ENCODE measurements at regions not wholly inside any gene's neighbourhood (a gene's known extent, or its start where the extent isn't known, plus 50 kb on each side); places are given as distances from the start of the nearest gene placed in this dataset.

GRCh38 chr14:34012369-34012768 lies 61.5 kb upstream of the EGLN3 start:
- intact Hi-C loops (cut with DNase I) = no loop called here
- TF ChIP-seq CTCF (IDR thresholded peaks at IDR 0.05) (no peak), EP300 (IDR thresholded peaks at IDR 0.05) (no peak), POLR2A (IDR thresholded peaks at IDR 0.05) (no peak)
- H3K4me3 ChIP-seq = no peak overlapping the region
- no peaks in the 10 kb centered on the region for H3K9me3 ChIP-seq
- no peaks in the 10 kb centered on the region for H3K4me1 ChIP-seq (ENCODE audit: insufficient read depth)
- 75 to 86% (median 83%) methylated on average over 6 of the region's 6 CpGs for WGBS, 3 donors
- H3K27ac ChIP-seq = no peak overlapping the region
- H3K27me3 ChIP-seq = no peaks in the 10 kb centered on the region
- no peaks in the 10 kb centered on the region for H3K36me3 ChIP-seq
- DNase-seq = no peak

GRCh38 chr14:34009956-34010355 lies 59.1 kb upstream of the EGLN3 start:
- no peak for DNase-seq
- no peak overlapping the region for H3K27ac ChIP-seq
- H3K27me3 ChIP-seq = no peaks in the 10 kb centered on the region
- no peak for TF ChIP-seq CTCF (IDR thresholded peaks at IDR 0.05)
- no peak for TF ChIP-seq POLR2A (IDR thresholded peaks at IDR 0.05)
- no peak for TF ChIP-seq EP300 (IDR thresholded peaks at IDR 0.05)
- intact Hi-C loops (cut with DNase I) = loop anchor here in 1 of 4 donors (10.0 kb wide), 1 partner anchor 95 kb away; no protein-coding TSS in a partner anchor
- H3K4me1 ChIP-seq (ENCODE audit: insufficient read depth) = no peaks in the 10 kb centered on the region
- no peaks in the 10 kb centered on the region for H3K9me3 ChIP-seq
- H3K36me3 ChIP-seq = no peaks in the 10 kb centered on the region
- WGBS, 3 donors = 87 to 93% (median 91%) methylated on average over 5 of the region's 5 CpGs
- H3K4me3 ChIP-seq = no peak overlapping the region

GRCh38 chr14:34007902-34008301 lies 57.0 kb upstream of the EGLN3 start:
- 49 to 56% (median 55%) methylated on average over 3 of the region's 3 CpGs for WGBS, 3 donors
- Histone ChIP-seq H3K27ac (no peak overlapping the region), H3K4me3 (no peak overlapping the region), H3K4me1 (ENCODE audit: insufficient read depth) (no peaks in the 10 kb centered on the region), H3K27me3 (no peaks in the 10 kb centered on the region), H3K9me3 (no peaks in the 10 kb centered on the region), H3K36me3 (no peaks in the 10 kb centered on the region)
- intact Hi-C loops (cut with DNase I) = loop anchor here in 1 of 4 donors (10.0 kb wide), 1 partner anchor 93 kb away; no protein-coding TSS in a partner anchor
- no peak for TF ChIP-seq EP300 (IDR thresholded peaks at IDR 0.05)
- no peak for TF ChIP-seq CTCF (IDR thresholded peaks at IDR 0.05)
- DNase-seq = no peak

GRCh38 chr14:34005901-34006300 lies 55.0 kb upstream of the EGLN3 start:
- intact Hi-C loops (cut with DNase I) = loop anchor here in 1 of 4 donors (10.0 kb wide), 1 partner anchor 91 kb away; no protein-coding TSS in a partner anchor
- Histone ChIP-seq H3K9me3 (no peaks in the 10 kb centered on the region), H3K36me3 (no peaks in the 10 kb centered on the region), H3K4me3 (no peak overlapping the region), H3K27ac (no peak overlapping the region), H3K27me3 (no peaks in the 10 kb centered on the region), H3K4me1 (ENCODE audit: insufficient read depth) (no peaks in the 10 kb centered on the region)
- TF ChIP-seq CTCF (IDR thresholded peaks at IDR 0.05) = no peak
- TF ChIP-seq EP300 (IDR thresholded peaks at IDR 0.05) = no peak
- no peak for TF ChIP-seq POLR2A (IDR thresholded peaks at IDR 0.05)
- DNase-seq = no peak
